ENCODE measurements at regions not wholly inside any gene's neighbourhood (a gene's known extent, or its start where the extent isn't known, plus 50 kb on each side); places are given as distances from the start of the nearest gene placed in this dataset.
"Not testable (repeated sequence)": the region's sequence is repeated elsewhere in the genome, so short reads cannot be mapped to it uniquely, and the experiment has no call there.

GRCh38 chr1:70790232-70790923 is 257.2 kb downstream of the PTGER3 start:
- Mint-ChIP-seq H3K4me1 (no peaks in the 10 kb centered on the region), H3K9me3 (no peaks in the 10 kb centered on the region), H3K27ac (no peak overlapping the region), H3K4me3 (no peak overlapping the region), H3K36me3 (no peaks in the 10 kb centered on the region), H3K27me3 (ENCODE audit: low read depth) (no peaks in the 10 kb centered on the region)
- TF ChIP-seq, protein P1, sequence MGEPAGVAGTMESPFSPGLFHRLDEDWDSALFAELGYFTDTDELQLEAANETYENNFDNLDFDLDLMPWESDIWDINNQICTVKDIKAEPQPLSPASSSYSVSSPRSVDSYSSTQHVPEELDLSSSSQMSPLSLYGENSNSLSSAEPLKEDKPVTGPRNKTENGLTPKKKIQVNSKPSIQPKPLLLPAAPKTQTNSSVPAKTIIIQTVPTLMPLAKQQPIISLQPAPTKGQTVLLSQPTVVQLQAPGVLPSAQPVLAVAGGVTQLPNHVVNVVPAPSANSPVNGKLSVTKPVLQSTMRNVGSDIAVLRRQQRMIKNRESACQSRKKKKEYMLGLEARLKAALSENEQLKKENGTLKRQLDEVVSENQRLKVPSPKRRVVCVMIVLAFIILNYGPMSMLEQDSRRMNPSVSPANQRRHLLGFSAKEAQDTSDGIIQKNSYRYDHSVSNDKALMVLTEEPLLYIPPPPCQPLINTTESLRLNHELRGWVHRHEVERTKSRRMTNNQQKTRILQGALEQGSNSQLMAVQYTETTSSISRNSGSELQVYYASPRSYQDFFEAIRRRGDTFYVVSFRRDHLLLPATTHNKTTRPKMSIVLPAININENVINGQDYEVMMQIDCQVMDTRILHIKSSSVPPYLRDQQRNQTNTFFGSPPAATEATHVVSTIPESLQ (CRISPR knock-in tag; IDR thresholded peaks at IDR 0.05), result no peak
- TF ChIP-seq MXD4 (CRISPR knock-in tag; IDR thresholded peaks at IDR 0.05; ENCODE audit: borderline replicate concordance) (no peak), CTCF (IDR thresholded peaks at IDR 0.05) (no peak), ETV6 (CRISPR knock-in tag; IDR thresholded peaks at IDR 0.05) (no peak), ZNF317 (CRISPR knock-in tag; IDR thresholded peaks at IDR 0.05; ENCODE audit: borderline replicate concordance, low read depth) (no peak), ATF1 (CRISPR knock-in tag; IDR thresholded peaks at IDR 0.05) (no peak), GABPB1 (CRISPR knock-in tag; IDR thresholded peaks at IDR 0.05) (no peak), SP1 (CRISPR knock-in tag; conservative IDR thresholded peaks at IDR 0.05) (no peak), NR3C1 (CRISPR knock-in tag; conservative IDR thresholded peaks at IDR 0.05; ENCODE audit: low read depth) (no peak), CDX4 (CRISPR knock-in tag; IDR thresholded peaks at IDR 0.05; ENCODE audit: borderline replicate concordance) (no peak), IRF1 (CRISPR knock-in tag; IDR thresholded peaks at IDR 0.05) (no peak), MYBL2 (CRISPR knock-in tag; IDR thresholded peaks at IDR 0.05) (no peak), FOXJ3 (CRISPR knock-in tag; IDR thresholded peaks at IDR 0.05; ENCODE audit: borderline replicate concordance) (no peak), MLX (CRISPR knock-in tag; IDR thresholded peaks at IDR 0.05) (no peak), CREB1 (CRISPR knock-in tag; IDR thresholded peaks at IDR 0.05) (no peak)
- TF ChIP-seq, protein P2, sequence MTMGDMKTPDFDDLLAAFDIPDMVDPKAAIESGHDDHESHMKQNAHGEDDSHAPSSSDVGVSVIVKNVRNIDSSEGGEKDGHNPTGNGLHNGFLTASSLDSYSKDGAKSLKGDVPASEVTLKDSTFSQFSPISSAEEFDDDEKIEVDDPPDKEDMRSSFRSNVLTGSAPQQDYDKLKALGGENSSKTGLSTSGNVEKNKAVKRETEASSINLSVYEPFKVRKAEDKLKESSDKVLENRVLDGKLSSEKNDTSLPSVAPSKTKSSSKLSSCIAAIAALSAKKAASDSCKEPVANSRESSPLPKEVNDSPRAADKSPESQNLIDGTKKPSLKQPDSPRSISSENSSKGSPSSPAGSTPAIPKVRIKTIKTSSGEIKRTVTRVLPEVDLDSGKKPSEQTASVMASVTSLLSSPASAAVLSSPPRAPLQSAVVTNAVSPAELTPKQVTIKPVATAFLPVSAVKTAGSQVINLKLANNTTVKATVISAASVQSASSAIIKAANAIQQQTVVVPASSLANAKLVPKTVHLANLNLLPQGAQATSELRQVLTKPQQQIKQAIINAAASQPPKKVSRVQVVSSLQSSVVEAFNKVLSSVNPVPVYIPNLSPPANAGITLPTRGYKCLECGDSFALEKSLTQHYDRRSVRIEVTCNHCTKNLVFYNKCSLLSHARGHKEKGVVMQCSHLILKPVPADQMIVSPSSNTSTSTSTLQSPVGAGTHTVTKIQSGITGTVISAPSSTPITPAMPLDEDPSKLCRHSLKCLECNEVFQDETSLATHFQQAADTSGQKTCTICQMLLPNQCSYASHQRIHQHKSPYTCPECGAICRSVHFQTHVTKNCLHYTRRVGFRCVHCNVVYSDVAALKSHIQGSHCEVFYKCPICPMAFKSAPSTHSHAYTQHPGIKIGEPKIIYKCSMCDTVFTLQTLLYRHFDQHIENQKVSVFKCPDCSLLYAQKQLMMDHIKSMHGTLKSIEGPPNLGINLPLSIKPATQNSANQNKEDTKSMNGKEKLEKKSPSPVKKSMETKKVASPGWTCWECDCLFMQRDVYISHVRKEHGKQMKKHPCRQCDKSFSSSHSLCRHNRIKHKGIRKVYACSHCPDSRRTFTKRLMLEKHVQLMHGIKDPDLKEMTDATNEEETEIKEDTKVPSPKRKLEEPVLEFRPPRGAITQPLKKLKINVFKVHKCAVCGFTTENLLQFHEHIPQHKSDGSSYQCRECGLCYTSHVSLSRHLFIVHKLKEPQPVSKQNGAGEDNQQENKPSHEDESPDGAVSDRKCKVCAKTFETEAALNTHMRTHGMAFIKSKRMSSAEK (CRISPR knock-in tag; IDR thresholded peaks at IDR 0.05; ENCODE audit: borderline replicate concordance), result no peak
- TF ChIP-seq, protein P3, sequence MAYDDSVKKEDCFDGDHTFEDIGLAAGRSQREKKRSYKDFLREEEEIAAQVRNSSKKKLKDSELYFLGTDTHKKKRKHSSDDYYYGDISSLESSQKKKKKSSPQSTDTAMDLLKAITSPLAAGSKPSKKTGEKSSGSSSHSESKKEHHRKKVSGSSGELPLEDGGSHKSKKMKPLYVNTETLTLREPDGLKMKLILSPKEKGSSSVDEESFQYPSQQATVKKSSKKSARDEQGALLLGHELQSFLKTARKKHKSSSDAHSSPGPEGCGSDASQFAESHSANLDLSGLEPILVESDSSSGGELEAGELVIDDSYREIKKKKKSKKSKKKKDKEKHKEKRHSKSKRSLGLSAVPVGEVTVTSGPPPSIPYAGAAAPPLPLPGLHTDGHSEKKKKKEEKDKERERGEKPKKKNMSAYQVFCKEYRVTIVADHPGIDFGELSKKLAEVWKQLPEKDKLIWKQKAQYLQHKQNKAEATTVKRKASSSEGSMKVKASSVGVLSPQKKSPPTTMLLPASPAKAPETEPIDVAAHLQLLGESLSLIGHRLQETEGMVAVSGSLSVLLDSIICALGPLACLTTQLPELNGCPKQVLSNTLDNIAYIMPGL (CRISPR knock-in tag; IDR thresholded peaks at IDR 0.05), result no peak
- no peak for ATAC-seq
- ChIA-PET POLR2A (no interaction called here), CTCF (no interaction called here)
- DNase-seq (ENCODE audit: low spot score), result no peak

GRCh38 chr1:70795064-70795463 is 252.6 kb downstream of the PTGER3 start:
- CTCF ChIA-PET; DNase-seq (ENCODE audit: low spot score); H3K4me3 Mint-ChIP-seq; H3K4me1 Mint-ChIP-seq; POLR2A ChIA-PET; H3K9me3 Mint-ChIP-seq; H3K27ac Mint-ChIP-seq; ATAC-seq; H3K36me3 Mint-ChIP-seq; H3K27me3 Mint-ChIP-seq (ENCODE audit: low read depth): not testable (repeated sequence)

DNA sequence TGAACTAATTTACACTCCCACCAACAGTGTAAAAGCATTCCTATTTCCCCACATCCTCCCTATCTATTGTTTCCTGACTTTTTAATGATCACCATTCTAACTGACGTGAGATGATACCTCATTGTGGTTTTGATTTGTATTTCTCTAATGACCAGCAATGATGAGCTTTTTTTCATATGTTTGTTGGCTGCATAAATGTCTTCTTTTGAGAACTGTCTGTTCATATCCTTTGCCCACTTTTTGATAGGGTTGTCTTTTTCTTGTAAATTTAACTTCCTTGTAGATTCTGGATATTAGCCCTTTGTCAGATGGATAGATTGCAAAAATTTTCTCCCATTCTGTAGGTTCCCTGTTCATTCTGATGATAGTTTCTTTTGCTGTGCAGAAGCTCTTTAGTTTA is 251.3 kb downstream of the PTGER3 start:
- CTCF ChIA-PET; H3K27me3 Mint-ChIP-seq (ENCODE audit: low read depth); DNase-seq (ENCODE audit: low spot score); H3K4me1 Mint-ChIP-seq; H3K36me3 Mint-ChIP-seq; H3K27ac Mint-ChIP-seq; ATAC-seq; POLR2A ChIA-PET; H3K4me3 Mint-ChIP-seq: not testable (repeated sequence)
- H3K9me3 Mint-ChIP-seq, result peaks cover 17% of the 10 kb centered on the region

- CTCF ChIA-PET; H3K4me3 Mint-ChIP-seq; ATAC-seq; H3K27ac Mint-ChIP-seq; DNase-seq (ENCODE audit: low spot score); H3K27me3 Mint-ChIP-seq (ENCODE audit: low read depth); H3K4me1 Mint-ChIP-seq; POLR2A ChIA-PET: not testable (repeated sequence)
- Mint-ChIP-seq H3K36me3 (peaks cover 16% of the 10 kb centered on the region), H3K9me3 (peaks cover 44% of the 10 kb centered on the region)
Observed at GRCh38 chr1:70802625-70803024, 245.0 kb downstream of the PTGER3 start.

All from WTC11 (cell line).